Keratinocyte (primary cell): ENCODE measurements at regions not wholly inside any gene's neighbourhood (a gene's known extent, or its start where the extent isn't known, plus 50 kb on each side); places are given as distances from the start of the nearest gene placed in this dataset.

ENCODE experiments used
- DNase-seq: peaks from one replicate; pipeline ENCODE4 v3.0.0-alpha.2; 2011; ENCODE audit warnings: low read depth, missing footprints, low spot score
- FAIRE-seq: peaks from 2 replicates; lab custom pipeline; 2011; peaks lifted over from hg19 to GRCh38; lab: Jason Lieb, UNC
- H2AFZ ChIP-seq: 2 replicates; pipeline ENCODE4 v1.6.0; 2012; ENCODE audit warnings: low read length, control low read depth, inconsistent platforms; ENCODE audit not compliant: control insufficient read depth
- H3K27ac ChIP-seq: 2 replicates; pipeline ENCODE4 v1.5.1; 2011; ENCODE audit warnings: low read length; ENCODE audit not compliant: control insufficient read depth, insufficient read depth
- H3K27me3 ChIP-seq: 3 replicates; pipeline ENCODE4 v1.6.0; 2011; ENCODE audit warnings: low read length; ENCODE audit not compliant: control insufficient read depth, insufficient read depth; ENCODE audit errors: extremely low read depth
- H3K36me3 ChIP-seq, 2 experiments: 2 replicates in 1 of 2; 3 replicates in 1 of 2; pipeline ENCODE4 v1.5.1; 2011; ENCODE audit warnings: low read length in 2 of 2, mild to moderate bottlenecking in 1 of 2; ENCODE audit not compliant: control insufficient read depth in 2 of 2, insufficient read depth in 2 of 2; ENCODE audit errors: extremely low read depth in 1 of 2
- H3K4me1 ChIP-seq: 3 replicates; pipeline ENCODE4 v1.5.1; 2011; ENCODE audit warnings: low read length; ENCODE audit not compliant: control insufficient read depth, insufficient read depth; ENCODE audit errors: extremely low read depth
- H3K4me2 ChIP-seq: 3 replicates; pipeline ENCODE4 v1.6.0; 2011; ENCODE audit warnings: low read depth, low read length; ENCODE audit not compliant: control insufficient read depth, insufficient read depth; ENCODE audit errors: extremely low read depth
- H3K4me3 ChIP-seq, 3 experiments: fragments of 200-600 bp in 1 of 3; sonication (generic) in 1 of 3; 2 replicates in 2 of 3; 3 replicates in 1 of 3; pipeline ENCODE4 v1.5.1; 2011 to 2016; ENCODE audit warnings: low read length in 3 of 3, mild to moderate bottlenecking in 3 of 3, control low read depth in 2 of 3, inconsistent platforms in 1 of 3, low read depth in 1 of 3, mixed read lengths in 1 of 3, mixed run types in 1 of 3, moderate library complexity in 1 of 3; ENCODE audit not compliant: control insufficient read depth in 2 of 3, insufficient read depth in 2 of 3; ENCODE audit errors: extremely low read depth in 1 of 3
- H3K79me2 ChIP-seq: 2 replicates; pipeline ENCODE4 v1.6.0; 2012; ENCODE audit warnings: low read length; ENCODE audit not compliant: control insufficient read depth, insufficient read depth
- H3K9ac ChIP-seq: 3 replicates; pipeline ENCODE4 v1.6.0; 2011; ENCODE audit warnings: low read length; ENCODE audit not compliant: control insufficient read depth, insufficient read depth; ENCODE audit errors: extremely low read depth
- H3K9me1 ChIP-seq: 3 replicates; pipeline ENCODE4 v1.6.0; 2011; ENCODE audit warnings: low read length; ENCODE audit not compliant: control insufficient read depth, insufficient read depth; ENCODE audit errors: extremely low read depth
- H3K9me3 ChIP-seq: 2 replicates; pipeline ENCODE4 v1.5.1; 2012; ENCODE audit warnings: low read depth, low read length; ENCODE audit not compliant: control insufficient read depth
- H4K20me1 ChIP-seq: 3 replicates; pipeline ENCODE4 v1.6.0; 2011; ENCODE audit warnings: low read length; ENCODE audit not compliant: control insufficient read depth, insufficient read depth; ENCODE audit errors: extremely low read depth
- EZH2 ChIP-seq: IDR thresholded peaks from one replicate; pipeline ENCODE4 v1.6.1; 2012; ENCODE audit warnings: inconsistent platforms, mild to moderate bottlenecking, low read length, moderate library complexity
- dilution Hi-C: fragments of 300-500 bp; cut with MboI; formaldehyde crosslinking; loops from one replicate; pipeline ENCODE4 v1.7.0; 2020; ENCODE audit warnings: low sequenced_read_pairs; ENCODE audit not compliant: extremely low pct_ligation_motif_present
- TF ChIP-seq, protein P1 (sequence below), 3 experiments: IDR thresholded peaks in 1 of 3; conservative IDR thresholded peaks in 1 of 3; optimal IDR thresholded peaks in 1 of 3; 2 replicates in 2 of 3; 3 replicates in 1 of 3; pipeline versions ENCODE3 to v1.5.1; 2011; ENCODE audit warnings: low read length in 3 of 3, mild to moderate bottlenecking in 3 of 3, moderate library complexity in 2 of 3, control low read depth in 1 of 3, inconsistent platforms in 1 of 3; ENCODE audit not compliant: insufficient read depth in 2 of 3; ENCODE audit errors: extremely low read depth in 1 of 3

DNA sequence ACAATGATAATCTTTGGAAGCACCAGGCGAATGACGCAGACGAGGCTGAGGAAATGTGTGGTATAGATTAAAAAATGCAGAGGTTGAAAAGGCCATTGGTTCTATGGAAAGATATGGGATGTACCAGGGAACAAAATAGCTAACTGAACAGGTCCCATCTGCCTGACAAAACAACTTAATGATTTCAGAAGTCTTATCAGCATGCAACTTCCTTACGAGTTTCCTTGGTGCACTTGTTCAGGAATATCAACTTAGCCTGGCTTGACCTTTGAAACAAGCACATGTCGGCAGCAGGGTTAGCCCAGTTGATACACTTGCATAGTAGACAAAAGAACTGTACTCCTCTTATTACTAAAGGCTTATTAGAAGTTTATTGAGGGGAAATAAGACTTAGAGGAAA lies 90.9 kb upstream of the CDH11 start:
- H3K27ac ChIP-seq, result no peak overlapping the region
- H3K4me2 ChIP-seq, result no peak overlapping the region
- H3K9ac ChIP-seq, result no peak overlapping the region
- H3K9me1 ChIP-seq, result no peaks in the 10 kb centered on the region
- H3K9me3 ChIP-seq, result no peaks in the 10 kb centered on the region
- H3K79me2 ChIP-seq, result no peaks in the 10 kb centered on the region
- H2AFZ ChIP-seq, result no peak overlapping the region
- DNase-seq, result no peak
- H3K4me3 ChIP-seq, result no peak overlapping the region
- TF ChIP-seq, protein P1, sequence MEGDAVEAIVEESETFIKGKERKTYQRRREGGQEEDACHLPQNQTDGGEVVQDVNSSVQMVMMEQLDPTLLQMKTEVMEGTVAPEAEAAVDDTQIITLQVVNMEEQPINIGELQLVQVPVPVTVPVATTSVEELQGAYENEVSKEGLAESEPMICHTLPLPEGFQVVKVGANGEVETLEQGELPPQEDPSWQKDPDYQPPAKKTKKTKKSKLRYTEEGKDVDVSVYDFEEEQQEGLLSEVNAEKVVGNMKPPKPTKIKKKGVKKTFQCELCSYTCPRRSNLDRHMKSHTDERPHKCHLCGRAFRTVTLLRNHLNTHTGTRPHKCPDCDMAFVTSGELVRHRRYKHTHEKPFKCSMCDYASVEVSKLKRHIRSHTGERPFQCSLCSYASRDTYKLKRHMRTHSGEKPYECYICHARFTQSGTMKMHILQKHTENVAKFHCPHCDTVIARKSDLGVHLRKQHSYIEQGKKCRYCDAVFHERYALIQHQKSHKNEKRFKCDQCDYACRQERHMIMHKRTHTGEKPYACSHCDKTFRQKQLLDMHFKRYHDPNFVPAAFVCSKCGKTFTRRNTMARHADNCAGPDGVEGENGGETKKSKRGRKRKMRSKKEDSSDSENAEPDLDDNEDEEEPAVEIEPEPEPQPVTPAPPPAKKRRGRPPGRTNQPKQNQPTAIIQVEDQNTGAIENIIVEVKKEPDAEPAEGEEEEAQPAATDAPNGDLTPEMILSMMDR (optimal IDR thresholded peaks at IDR 0.05 in 1 of 3, IDR thresholded peaks at IDR 0.05 in 1 of 3, conservative IDR thresholded peaks at IDR 0.05 in 1 of 3; ENCODE audit: extremely low read depth in 1 of 3, insufficient read depth in 2 of 3, low read length in 3 of 3), result no peak
- TF ChIP-seq EZH2, result no peak
- no peaks in the 10 kb centered on the region for H3K36me3 ChIP-seq
- dilution Hi-C loops, result no loop called here
- FAIRE-seq, result no peak
- no peaks in the 10 kb centered on the region for H3K4me1 ChIP-seq
- no peaks in the 10 kb centered on the region for H4K20me1 ChIP-seq
- no peaks in the 10 kb centered on the region for H3K27me3 ChIP-seq

DNA sequence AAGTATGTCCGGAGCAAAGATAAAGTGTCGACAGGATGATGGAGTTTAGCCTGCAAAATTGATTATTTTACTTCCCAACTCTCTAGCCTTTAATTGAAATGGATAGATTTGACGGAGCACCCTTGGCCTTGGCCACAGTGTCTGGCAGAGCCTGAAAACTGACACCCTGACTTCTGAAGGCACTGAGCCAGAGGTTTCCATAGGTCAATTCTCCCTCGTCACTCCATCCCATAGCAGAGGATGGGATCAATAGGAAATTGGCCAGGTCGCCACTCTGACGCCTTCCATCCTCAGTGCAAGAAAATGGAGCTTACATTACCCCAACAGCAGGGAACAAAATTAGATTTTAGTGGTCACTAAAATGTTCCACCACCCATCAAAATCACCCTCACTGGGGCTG lies 90.4 kb upstream of the CDH11 start:
- H3K4me2 ChIP-seq, result no peak overlapping the region
- TF ChIP-seq EZH2, result no peak
- TF ChIP-seq, protein P1 (optimal IDR thresholded peaks at IDR 0.05 in 1 of 3, IDR thresholded peaks at IDR 0.05 in 1 of 3, conservative IDR thresholded peaks at IDR 0.05 in 1 of 3; ENCODE audit: extremely low read depth in 1 of 3, insufficient read depth in 2 of 3, low read length in 3 of 3), result no peak

More for the DNA sequence above, 90.4 kb upstream of the CDH11 start:
- Histone ChIP-seq H3K27ac (no peak overlapping the region), H3K4me3 (no peak overlapping the region), H3K36me3 (no peaks in the 10 kb centered on the region), H2AFZ (no peak overlapping the region), H3K9ac (no peak overlapping the region), H3K79me2 (no peaks in the 10 kb centered on the region), H3K9me3 (no peaks in the 10 kb centered on the region), H3K4me1 (no peaks in the 10 kb centered on the region), H3K9me1 (no peaks in the 10 kb centered on the region), H3K27me3 (no peaks in the 10 kb centered on the region), H4K20me1 (no peaks in the 10 kb centered on the region)
- DNase-seq (no peak), FAIRE-seq (no peak)
- dilution Hi-C loops, result no loop called here
